ENCODE measurements at regions not wholly inside any gene's neighbourhood (a gene's known extent, or its start where the extent isn't known, plus 50 kb on each side); places are given as distances from the start of the nearest gene placed in this dataset.
"Not testable (repeated sequence)": the region's sequence is repeated elsewhere in the genome, so short reads cannot be mapped to it uniquely, and the experiment has no call there.

DNA sequence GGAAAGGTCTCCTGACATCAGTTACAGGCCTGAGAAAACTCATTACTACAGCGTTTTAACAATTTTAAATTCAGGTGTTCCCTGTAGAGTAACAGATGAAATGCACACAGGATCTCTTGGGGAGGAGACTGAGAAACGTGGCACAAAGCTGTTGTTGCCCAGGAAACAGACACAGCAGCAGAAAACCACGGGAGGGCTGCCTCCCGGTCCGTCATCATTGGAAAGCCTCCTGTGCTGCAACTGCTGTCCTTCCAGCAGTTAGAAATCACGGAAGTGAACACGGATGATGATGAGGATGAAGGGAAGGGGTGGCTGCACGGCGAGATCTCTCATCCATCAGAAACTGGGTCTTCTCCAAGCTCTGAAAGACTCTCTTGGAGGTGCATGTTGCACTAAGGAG is 94.6 kb upstream of the RNF32 start:
- DNase-seq, result no peak

DNA sequence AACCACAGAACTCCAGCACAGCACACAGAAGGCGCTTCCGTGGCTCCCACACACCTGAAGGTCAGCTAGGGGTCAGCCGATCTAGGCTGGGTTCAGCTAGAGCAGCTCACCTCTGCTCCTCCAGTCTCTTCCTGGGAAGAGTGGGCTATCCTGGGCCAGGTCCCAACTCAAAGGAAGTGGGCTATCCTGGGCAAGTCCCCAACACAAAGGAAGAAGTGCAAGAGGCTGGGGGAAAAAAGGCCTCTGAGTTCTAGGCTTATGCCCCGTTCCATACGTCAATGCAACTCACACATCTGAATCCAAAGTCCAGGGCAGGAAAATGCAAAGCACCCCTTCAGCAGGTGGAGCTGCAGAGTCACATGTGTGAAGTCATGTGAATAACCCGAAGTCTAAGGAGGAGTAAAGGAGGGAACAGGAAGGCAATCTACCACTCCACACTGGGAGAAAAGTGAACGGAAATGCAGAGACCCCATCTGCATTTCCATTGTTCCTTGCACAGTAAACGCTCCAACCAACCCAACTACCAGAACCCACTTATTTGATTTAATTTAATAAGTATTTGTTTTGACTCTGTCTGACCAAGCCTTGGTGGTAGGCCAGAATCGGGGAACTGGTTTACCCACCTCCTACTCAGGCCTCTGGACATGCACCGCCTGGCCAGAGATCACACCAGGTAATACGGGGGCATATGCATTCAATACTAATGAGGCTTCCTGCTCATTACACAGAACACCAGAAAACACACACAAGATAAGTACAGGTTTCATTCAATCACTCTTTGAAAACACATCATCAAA is 95.5 kb upstream of the RNF32 start:
- no peak for DNase-seq

DNA sequence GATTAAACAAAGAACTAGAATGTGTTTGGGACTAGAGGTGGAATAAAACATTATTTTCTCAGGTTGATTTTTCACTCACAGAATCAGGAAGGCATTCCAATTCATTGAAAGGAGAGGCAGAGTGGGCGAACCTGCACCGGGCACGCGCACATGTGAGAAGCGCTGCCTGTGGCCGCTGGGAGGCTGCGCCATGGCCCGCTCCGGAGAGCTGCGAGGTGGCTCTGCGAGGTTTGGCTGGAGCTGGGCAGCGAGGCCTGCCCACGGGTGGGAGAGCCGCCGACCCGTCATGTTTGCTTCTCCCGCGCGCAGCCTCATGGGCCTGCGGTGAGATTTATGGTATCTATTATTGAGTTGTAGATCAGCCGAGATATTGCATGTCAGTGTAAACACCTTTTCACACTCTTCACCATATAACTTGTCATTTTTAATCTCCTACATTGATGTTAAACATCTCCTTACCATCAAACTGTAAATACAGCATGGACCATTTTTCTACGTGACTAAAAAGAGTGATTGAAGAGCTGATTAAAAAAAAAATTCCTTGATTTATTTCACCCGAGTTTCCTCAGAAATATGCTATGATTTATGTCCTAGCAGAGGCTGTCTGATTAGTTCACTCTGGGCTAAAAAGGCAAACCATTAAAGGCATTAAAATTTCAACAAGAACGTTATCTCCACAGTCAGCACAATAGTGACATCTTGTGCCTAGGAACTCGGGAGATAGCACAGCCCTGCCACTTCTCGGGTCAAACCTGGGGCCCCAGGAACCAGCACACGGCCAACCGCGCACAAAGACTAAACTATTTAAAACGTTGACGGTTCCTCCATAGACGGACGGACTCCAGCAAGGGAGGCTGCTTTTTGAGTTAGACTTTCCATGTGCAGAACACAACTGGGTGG is 96.6 kb upstream of the RNF32 start:
- no peak for DNase-seq

DNA sequence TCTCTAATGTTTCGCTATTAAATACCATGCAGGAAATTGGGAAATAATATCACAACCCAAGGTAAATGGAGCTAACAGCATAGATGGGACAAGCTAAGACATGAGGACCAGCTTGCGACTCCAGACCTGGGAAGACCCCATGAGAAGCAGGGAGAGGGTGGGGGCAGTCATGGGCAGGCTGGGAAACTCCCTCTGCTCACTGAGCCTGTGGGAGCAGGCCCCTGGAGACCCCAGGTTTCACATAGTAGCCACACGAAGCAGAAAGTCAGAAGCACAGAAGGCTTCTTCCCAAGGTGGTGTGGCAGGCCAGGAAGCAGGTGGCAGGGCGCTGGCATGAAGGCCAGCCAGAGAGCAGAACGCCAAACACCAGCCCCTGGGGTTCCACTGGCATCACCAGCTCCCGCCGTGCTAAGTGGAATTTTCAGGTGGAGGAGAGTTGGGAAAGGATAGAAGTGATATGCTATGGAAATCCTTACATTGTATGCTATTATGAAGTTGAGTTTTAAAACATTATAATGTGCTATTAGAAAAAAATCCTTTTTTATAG is 99.9 kb upstream of the RNF32 start:
- DNase-seq, result no peak

DNA sequence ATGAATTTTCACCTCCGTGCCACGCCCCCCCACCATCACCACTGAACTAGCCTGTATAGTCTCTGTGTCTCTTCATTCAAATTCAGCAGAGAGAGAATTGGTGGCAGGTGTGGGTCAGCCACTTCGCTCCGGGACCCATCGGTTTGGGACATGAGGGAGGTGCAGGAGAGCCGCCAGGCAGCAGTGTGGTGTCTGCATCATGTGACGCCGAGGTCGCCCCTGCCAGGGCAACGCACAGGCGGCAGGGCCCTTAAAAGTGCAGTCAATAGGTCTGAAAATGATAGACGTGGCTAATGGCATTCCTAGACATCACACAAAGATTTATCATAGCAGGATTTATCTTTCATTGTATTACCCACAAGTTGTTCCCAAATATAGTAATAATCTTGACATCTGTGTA is 100.6 kb upstream of the RNF32 start:
- no peak for DNase-seq

DNA sequence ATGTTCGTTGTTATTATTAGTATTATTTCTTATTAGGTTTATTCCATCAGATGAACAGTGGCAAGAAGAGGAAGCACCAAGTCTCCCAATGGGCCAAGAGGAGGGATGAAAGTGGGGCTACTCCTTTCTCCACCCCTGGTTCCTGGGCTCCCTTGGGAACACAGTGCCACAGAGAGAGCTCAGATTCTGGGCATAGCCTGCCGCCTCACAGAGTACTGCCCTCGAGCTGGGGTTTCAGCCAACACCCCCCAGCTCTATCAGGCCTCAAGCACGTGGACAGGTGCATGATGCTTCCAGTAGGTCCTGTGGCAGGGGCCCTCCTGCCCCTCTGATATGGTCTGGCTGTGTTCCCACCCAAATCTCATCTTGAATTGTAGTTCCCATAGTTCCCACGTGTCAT is 103.6 kb upstream of the RNF32 start:
- DNase-seq, result no peak

DNA sequence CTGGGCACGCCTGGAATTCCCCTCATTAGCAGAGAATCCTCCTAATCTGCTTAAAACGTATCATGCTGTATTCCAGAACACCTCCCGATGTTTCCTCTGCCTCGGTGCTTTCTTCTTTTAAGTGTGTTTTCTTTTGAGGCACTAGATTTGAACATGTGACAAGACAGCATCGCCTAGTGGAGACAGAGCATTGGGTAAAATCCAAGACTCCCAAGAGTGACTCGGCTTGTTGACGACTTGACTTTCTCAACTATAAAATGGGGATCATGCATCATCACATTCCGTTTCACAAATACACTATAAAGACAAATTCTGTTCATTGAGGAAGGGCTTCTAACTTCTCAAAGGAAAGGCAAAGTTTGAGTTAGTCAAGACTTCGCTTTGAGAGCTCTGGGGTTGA is 105.6 kb upstream of the RNF32 start:
- DNase-seq, result no peak

DNA sequence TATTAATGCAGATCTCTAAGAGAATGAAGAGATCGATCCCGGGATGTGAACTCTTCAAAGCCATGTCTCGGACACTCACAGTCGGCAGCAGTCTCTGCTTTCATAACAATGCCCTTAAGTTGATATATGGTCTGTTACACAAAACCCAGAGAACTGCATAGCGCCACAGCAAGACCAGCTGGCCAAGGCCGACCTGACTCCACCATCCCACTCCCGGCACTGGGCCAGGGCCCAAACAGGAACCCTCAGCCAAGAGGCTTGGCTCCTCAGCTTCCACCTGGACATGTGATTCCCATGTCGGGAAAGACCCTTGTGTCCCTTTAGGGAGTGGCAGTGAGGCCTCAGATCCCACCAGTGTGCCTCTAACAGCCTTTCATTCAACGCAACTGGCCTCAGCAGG is 106.6 kb upstream of the RNF32 start:
- DNase-seq, result no peak

DNA sequence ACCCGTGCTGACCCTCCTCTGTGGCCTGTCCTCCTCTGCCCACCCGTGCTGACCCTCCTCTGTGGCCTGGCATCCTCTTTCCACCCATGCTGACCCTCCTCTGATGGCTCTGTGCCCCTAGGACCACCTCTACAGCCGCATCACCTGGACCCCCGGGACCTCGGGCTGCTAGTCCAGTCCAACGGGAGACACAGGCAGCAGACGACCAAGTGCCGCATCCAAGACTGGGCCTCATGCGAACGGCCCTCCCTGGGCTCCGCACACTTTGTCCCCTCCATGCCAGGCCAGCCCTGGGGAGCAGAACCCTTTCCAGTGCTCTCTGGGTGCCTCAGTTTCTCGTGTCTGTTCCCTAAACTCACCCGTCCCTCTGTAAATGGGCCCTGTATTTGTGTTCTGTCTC is 107.2 kb upstream of the RNF32 start:
- no peak for DNase-seq

DNA sequence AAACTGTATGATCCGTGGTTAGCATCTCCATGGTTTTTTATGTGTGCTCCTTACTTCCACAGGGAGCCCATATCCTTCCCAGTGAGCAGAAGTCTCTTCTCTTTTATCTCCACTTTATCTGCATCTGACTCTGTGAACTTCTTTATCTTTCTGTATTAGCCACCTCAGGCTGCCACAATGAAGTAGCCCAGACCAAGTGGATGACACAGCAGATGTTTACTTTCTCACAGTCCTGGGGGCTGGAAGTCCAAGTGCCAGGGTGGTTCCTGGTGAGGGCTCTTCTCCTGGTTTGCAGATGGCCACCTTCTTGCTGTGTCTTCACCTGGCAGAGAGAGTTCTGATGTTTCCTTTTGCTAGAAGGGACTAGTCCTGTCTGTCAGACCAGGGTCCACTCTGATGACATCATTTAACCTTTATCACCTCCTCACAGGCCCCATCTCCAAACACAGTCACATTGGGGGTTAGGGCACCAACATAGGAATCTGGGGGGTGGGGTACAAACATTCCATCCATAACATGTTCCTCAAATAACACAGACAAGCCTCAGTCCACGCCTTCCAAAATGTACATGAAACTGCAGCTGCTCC is 108.5 kb upstream of the RNF32 start:
- no peak for DNase-seq

DNA sequence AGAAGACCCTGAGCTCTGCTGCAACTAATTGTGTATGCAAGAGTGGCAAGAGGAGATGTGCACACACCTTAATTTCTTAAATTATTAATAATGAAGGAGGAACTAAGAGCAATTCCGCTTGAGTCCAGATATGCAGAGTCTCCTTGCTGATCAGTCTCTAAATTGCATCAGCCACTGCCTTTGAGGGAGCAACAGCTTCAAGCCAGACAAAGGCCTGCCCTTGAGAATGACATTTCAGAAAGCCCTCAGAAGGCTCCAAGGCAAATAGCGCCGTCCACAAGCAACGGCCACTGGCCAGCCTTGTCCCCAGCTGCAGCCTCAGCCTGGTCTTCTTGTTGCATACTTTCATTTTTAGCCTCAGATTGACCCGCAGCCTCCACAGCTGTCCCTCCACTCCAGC is 110.6 kb upstream of the RNF32 start:
- no peak for DNase-seq

DNA sequence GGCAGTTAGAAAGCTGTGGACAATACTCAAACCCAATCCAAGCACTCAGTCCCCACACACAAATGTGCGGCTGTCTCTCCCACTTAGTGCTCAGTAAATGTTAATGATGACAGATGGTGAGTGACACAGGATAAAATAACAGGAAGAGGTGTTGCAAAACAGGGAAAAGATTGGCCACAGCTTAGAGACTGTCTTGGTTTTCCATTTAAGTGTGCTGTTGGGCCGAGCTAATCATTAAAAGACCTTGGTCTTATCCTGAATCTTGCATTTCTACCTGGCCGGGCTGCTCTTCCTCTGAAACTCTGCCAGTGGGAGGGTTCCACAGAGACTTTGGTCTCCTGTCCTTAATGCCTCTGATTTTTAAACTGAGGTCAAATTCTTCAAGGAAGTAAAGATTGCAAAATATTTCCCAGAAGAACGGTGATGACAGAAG is 113.1 kb upstream of the RNF32 start:
- DNase-seq, result no peak

DNA sequence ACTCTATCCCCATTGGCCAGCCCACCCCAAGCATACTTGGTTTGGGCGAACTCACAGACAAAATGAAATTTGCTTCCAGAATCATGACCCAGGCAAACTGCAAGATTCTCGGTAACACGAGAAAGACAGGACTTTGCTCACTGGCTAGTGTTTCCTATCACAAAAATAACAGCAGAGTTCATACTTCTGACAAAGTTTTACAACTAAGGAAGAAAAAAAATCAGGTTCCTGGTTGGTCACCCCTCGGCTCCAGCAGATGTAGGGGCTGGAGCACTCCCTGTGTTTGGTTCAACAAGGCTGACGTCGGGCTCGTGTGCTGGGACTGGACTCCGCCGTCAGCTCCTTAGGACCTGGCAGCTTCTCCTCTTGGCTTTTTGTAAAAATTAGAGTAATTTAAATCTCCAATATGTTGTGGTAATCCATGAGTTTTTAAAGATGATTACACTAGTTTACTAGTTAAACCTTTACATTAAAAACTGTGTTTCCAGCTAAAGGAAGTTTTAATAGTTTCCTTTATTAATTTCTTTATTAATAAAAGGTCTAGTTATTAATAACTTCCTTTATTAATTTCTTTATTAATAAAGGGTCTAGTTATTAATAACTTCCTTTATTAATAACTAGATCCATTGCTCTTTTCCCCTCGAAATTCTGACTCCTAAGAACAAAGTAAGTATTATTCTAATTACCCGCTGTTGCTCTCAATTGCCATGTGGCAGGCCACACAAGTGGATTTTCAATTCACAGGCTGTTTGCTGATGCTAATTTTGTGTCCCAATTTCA is 115.6 kb upstream of the RNF32 start:
- DNase-seq, result no peak

DNA sequence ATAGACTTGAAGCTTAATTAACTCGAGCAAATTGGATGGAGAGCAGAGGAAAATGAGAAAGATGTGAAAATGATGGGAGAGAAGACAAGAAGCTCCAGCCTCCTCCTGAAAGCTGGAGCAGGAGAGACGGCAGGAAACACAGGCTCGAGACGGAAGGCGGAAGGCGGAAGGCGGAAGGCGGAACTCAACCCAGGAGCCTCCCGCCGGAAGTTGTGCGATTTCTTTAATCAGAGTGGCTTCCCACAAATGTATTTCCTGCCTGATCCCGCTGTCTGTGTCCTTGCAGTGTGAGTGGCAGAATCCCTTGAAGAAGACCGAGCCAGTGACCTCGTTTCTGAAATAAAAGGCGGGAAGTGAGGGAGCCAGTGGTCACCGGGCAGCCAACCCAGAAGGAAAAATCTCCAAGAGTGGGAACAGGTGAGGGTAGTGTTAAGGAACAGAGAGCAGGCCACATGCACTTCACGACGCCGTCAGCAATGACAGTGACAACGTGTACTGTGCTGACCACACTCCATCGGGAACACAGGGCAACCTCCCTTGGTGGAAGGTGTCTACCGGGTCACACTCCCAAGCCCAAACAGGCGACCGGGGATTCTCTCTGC is 117.0 kb upstream of the RNF32 start:
- DNase-seq, result no peak

DNA sequence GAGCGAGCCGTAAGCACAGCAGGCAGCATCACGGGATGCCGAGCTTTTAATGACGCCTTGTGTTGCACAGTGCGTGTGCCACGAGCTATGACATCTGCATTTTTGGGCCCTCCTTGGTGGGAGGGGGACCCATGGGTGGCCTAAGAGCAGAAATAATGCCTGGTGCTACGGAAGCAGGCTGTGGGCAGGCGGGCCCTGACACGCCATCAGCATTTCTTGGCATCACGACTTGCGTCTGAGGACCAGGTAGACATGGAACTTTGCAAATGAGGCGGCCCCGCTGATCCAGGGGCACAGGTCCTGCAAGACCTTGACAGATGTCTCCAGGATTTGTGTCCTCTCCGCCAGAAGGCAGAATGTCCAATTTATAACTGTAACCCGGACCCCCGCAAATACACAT is 117.8 kb upstream of the RNF32 start:
- DNase-seq, result no peak

DNA sequence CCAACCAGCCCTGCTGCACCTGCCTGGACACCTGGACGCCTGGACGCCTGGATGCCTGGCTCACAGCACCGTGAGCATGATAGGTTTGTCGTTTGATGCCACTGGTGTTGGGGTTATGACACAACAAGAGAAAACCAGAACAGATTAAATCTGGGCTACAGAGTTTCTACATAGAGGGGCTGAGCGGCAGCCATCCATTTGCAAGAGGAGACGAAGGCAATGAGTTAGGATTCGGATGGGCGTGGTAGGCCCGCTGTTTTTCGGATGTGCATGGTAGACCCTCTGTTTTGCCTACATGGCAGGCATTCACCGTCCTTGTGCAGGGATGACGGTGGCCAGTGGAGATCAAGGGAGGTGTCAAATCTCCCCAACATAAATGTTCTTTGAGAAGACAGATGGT is 121.5 kb upstream of the RNF32 start:
- DNase-seq, result no peak

DNA sequence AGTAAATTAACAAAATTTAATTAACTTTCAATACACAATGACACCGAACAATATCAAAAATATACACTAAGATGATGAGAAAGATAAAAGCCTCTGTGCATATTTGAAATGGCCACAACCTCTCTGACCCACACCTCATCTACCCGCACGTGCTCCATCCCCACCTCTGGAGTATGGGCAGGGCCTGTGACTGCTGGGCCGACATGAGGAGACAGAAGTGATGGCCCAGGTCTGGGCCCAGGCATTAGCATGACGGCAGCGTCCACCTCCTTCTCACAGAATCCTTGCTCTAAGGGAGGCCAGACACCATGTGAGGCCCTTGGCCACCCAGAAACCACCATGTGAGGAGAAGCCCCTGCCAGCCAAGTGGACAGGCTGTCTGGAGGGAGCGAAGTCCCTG is 122.1 kb upstream of the RNF32 start:
- no peak for DNase-seq

DNA sequence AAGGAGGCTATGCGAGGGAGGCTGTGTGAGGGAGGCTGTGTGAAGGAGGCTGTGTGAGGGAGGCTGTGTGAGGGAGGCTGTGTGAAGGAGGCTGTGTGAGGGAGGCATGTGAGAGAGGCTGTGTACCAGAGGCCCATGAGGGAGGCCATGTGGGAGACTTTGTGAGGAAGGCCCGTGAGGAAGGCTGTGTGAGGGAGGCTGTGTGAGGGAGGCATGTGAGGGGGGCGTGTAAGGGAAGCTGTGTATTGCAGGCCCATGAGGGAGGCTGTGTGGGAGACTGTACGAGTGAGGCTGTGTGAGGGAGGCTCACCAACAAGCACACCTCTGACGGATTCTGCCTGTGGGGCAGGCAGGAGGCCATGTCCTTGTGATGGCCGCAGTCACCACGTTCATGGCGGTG is 122.7 kb upstream of the RNF32 start:
- DNase-seq, result not testable (repeated sequence)

DNA sequence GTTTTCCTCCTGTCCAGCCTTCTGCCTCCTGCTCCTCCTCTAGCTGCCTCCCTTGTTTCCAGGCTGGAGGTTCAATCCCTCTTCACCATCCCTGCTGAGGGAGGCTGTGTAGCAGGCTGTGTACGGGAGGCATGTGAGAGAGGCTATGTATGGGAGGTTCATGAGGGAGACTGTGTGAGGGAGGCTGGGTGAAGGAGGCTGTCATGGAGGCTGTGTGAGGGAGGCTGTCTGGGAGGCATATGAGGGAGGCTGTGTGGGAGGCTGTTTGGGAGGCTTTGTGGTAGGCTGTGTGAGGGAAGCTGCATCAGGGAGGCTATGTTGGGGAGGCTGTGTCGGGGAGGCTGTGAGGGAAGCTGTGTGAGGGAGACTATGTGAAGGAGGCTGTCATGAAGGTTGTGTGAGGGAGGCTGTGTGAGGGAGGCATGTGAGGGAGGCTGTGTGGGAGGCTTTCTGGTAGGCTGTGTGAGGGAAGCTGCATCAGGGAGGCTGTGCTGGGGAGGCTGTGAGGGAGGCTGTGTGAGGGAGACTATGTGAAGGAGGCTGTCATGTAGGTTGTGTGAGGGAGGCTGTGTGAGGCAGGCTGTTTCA is 123.7 kb upstream of the RNF32 start:
- DNase-seq, result no peak

DNA sequence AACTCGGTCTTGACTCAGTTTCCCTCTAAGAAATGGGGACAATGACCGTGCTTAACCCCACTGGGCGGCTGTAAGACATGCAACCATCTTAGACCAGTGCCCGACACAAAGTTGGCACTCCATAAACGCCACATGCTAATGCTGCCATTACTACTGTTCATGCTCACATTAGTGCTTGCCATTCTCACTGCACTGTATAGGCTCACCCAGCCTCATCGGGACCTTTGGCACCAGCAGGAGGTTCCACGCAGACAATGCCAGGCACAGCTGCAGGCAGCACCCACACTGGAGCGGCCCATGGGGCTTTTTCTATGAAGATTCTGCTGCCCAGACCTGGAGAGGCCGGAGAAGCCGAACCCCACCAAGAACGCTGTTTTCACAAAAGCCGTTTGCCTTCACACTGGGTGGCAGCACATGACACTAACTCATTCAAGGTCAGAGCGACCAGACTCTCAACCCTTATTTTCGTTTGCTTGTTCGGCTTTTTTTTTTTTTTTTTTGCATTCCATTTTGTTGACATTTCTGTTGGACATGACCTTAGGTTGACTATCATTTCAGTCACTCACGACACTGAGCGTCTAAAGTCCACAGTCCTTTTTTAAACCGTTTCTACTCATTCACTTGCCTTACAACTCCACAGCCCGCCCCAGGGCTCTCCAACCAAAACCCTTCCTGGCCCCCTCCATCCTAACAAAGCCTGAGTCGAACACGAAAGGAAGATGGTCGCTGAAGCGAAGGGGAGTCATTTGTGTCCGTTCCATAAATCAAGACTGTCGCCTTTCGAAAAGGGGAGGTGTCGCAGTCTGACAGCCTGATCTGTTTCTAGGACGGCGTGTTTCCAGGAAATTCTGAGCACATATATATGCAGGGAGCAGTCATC is 124.4 kb upstream of the RNF32 start:
- no peak for DNase-seq

DNA sequence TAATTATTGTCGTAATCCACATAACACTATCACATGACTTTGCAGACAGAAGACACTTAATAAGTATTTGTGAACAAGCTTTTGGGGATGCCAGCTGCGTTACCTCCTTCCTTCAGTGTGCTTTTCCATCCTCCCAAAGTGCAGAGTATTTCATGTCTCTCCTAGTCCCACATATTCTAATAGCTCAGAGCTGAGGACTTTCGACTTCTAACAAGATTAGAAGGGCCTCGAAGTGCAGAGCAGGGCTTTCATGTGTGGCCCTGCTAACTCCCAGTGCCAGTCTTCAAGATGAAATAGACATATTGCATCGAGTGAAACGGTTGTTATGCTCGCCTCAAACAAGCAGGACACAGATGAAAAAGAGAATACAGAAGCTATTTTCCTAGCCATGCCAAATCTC is 125.7 kb upstream of the RNF32 start:
- no peak for DNase-seq

Measured in CD4-positive, alpha-beta T cell treated with Interleukin-1 beta for 1 hour (primary cell).